Nephron (organoid): ENCODE measurements at regions not wholly inside any gene's neighbourhood (a gene's known extent, or its start where the extent isn't known, plus 50 kb on each side); places are given as distances from the start of the nearest gene placed in this dataset.

ENCODE experiments used
- H3K27ac Mint-ChIP-seq, 3 experiments: 2 replicates each; pipeline ENCODE4 v1.8.0; 2020; ENCODE audit warnings: mixed read lengths in 3 of 3, mild to moderate bottlenecking in 2 of 3, moderate library complexity in 1 of 3
- H3K27me3 Mint-ChIP-seq: 2 replicates; pipeline ENCODE4 v1.8.0; 2021; ENCODE audit warnings: low read depth, mild to moderate bottlenecking, moderate library complexity, mixed read lengths
- H3K36me3 Mint-ChIP-seq: 2 replicates; pipeline ENCODE4 v1.8.0; 2020; ENCODE audit warnings: low read depth, mixed read lengths
- H3K4me1 Mint-ChIP-seq: 2 replicates; pipeline ENCODE4 v1.8.0; 2020; ENCODE audit warnings: mixed read lengths
- H3K4me3 Mint-ChIP-seq, 3 experiments: 2 replicates each; pipeline ENCODE4 v1.8.0; 2020; ENCODE audit warnings: mild to moderate bottlenecking in 3 of 3, mixed read lengths in 3 of 3, moderate library complexity in 2 of 3
- H3K9me3 Mint-ChIP-seq: 2 replicates; pipeline ENCODE4 v1.8.0; 2020; ENCODE audit warnings: mixed read lengths
- TF ChIP-seq, protein P1 (sequence below), 3 experiments: fragments of 200-600 bp; sonication (generic); IDR thresholded peaks; one replicate each; pipeline ENCODE4 v1.5.0; 2021; ENCODE audit warnings: antibody characterized with exemption in 3 of 3; ENCODE audit not compliant: unreplicated experiment in 3 of 3

DNA sequence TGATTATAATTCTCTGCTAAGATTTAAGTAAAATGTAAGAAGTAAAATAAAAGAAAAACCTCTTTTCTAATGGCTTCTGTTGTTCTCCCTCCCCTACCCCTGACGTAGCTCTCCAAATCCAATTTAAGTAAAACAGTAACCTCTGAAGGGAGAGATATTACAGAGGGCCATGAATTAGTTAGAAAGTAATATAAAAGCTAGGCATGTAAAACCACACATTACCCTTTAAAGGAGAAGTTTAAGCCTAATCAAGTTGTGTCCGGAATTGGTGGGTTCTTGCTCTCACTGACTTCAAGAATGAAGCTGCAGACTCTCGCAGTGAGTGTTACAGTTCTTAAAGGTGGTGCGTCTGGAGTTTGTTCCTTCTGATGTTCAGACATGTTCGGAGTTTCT lies 116.9 kb upstream of the SCN7A start:
- H3K4me3 Mint-ChIP-seq: peak overlapping the region; percentile 52 to 56 (median 55)
- peaks cover 4% of the 10 kb centered on the region for H3K4me1 Mint-ChIP-seq
- TF ChIP-seq, protein P1, sequence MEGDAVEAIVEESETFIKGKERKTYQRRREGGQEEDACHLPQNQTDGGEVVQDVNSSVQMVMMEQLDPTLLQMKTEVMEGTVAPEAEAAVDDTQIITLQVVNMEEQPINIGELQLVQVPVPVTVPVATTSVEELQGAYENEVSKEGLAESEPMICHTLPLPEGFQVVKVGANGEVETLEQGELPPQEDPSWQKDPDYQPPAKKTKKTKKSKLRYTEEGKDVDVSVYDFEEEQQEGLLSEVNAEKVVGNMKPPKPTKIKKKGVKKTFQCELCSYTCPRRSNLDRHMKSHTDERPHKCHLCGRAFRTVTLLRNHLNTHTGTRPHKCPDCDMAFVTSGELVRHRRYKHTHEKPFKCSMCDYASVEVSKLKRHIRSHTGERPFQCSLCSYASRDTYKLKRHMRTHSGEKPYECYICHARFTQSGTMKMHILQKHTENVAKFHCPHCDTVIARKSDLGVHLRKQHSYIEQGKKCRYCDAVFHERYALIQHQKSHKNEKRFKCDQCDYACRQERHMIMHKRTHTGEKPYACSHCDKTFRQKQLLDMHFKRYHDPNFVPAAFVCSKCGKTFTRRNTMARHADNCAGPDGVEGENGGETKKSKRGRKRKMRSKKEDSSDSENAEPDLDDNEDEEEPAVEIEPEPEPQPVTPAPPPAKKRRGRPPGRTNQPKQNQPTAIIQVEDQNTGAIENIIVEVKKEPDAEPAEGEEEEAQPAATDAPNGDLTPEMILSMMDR (IDR thresholded peaks at IDR 0.05; ENCODE audit: unreplicated experiment in 3 of 3): no peak
- H3K27ac Mint-ChIP-seq: peak overlapping the region; percentile 76 to 95 (median 82)
- H3K9me3 Mint-ChIP-seq: peaks cover 3% of the 10 kb centered on the region
- H3K27me3 Mint-ChIP-seq: no peaks in the 10 kb centered on the region
- H3K36me3 Mint-ChIP-seq: no peaks in the 10 kb centered on the region

DNA sequence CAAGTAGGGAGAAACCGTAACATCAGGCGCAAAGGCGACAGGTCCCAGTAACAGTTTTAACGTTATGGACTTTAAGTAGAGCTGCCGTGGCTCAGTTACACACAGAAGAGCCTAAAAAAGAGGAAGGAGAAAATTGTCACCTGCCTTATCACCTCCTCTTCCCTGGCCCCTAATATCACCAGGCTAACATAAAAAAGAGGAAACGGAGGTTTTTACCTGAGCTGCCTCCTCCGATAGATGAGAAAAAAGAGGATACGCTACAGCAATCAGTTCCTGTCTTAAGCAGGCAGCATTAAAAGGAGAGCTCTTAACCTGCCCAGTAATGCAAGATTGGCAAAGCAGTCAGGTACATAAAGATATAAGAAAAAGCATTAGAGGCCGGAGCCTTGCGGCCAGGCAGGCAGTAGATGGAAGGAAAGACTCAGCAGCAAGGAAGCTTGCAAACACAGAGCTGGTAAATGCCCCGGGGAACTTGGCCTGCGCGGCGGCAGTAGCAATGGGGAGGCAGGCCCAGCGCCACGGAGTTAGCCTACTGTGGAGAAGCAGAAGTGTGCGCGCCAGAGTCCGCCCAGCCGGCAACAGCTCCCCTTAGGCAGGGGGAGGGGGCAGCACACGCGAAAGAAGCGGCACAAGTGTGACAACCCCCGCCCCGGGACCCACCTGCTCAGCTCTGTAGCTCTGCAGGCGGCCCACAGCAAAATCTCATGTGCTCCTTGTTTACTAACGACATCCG lies 116.3 kb upstream of the SCN7A start:
- Mint-ChIP-seq H3K4me1 (peaks cover 4% of the 10 kb centered on the region), H3K9me3 (peaks cover 3% of the 10 kb centered on the region), H3K4me3 (peak overlapping the region; percentile 52 to 56 (median 55)), H3K27me3 (no peaks in the 10 kb centered on the region), H3K36me3 (no peaks in the 10 kb centered on the region), H3K27ac (peak overlapping the region; percentile 76 to 95 (median 82))
- TF ChIP-seq, protein P1 (IDR thresholded peaks at IDR 0.05; ENCODE audit: unreplicated experiment in 3 of 3): no peak

DNA sequence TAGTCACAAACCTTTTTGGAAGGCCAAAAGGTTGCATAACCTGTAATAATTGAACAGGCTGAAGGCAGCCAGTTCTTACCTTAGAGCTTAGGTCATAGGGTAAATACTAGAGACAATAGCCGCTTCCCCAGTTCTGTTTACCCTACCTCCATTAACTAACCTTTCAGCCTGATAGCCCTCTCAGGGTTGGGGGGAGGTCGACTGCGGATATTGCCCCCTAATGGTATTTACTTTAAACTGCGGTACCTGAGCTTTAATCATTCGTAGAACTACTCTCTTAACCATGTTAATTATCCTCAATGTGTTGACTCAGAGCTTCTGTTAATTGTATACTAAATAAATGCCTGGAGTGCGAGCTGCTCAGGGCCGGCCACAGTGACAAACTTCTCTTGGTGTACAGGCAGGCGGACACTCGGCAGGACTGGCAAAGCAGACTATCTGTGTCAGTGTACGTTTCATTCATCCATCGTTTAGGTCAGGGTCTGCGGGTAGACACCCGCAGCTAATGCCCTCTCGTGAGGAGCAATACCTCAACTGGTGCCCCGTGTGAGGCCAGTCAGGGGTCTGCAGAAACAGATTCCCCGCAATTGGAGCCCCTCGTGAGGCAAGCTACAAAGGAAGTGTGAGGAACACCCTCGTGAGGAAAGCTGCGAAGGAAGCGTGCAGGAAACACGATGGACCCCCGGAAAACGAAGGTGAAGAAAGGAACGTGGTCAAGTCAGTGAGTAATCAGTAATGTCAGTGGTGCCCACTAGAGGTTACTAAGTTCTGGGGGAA lies 115.3 kb upstream of the SCN7A start:
- Mint-ChIP-seq H3K36me3 (no peaks in the 10 kb centered on the region), H3K4me1 (peaks cover 4% of the 10 kb centered on the region), H3K4me3 (peak overlapping the region in 1 of 3 experiments; percentile 56), H3K27me3 (no peaks in the 10 kb centered on the region), H3K9me3 (no peaks in the 10 kb centered on the region), H3K27ac (peak overlapping the region in 1 of 3 experiments; percentile 95)
- TF ChIP-seq, protein P1 (IDR thresholded peaks at IDR 0.05; ENCODE audit: unreplicated experiment in 3 of 3): no peak

DNA sequence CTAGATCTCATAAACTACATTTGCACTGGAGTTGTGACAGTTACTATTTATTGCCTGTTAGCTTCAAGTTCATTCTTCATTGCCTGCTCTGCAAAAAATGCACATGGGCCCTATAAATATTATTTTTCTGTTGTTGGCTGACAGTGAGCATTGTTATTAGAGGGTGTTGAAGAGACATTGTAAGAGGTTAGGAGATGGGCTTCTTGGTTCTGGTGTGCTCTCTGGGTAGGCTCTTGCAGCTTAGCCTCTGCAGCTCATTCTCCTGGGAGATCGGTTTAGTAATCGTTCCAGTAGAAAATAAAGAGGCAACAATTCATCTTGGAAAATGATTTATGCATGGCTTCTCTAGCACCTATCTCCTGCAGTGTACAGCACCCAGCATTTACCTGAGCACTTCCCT lies 113.8 kb upstream of the SCN7A start:
- Mint-ChIP-seq H3K36me3 (no peaks in the 10 kb centered on the region), H3K9me3 (no peaks in the 10 kb centered on the region), H3K4me1 (peaks cover 4% of the 10 kb centered on the region), H3K4me3 (no peak overlapping the region), H3K27ac (no peak overlapping the region), H3K27me3 (no peaks in the 10 kb centered on the region)
- TF ChIP-seq, protein P1 (IDR thresholded peaks at IDR 0.05; ENCODE audit: unreplicated experiment in 3 of 3): no peak

DNA sequence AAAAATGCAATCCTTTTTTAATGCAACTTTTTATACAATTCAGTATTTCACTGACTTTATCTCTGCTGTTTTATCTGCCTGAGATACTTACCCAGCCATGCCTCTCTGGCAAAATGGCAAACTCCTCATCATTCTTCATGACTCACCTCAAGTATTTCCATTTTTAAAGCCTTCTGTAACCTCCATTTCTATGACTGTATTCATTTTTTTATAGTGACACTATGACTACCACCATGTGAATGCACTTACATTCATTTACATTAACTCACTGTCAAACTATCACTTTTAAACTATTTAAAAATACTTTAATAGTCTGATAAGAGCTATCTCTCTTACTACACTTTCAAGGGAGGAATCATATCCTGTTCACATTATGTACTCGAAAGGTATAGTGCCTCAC lies 99.4 kb upstream of the SCN7A start:
- Mint-ChIP-seq H3K36me3 (peaks cover 4% of the 10 kb centered on the region), H3K4me3 (no peak overlapping the region), H3K9me3 (peaks cover 19% of the 10 kb centered on the region), H3K4me1 (no peaks in the 10 kb centered on the region), H3K27ac (no peak overlapping the region), H3K27me3 (no peaks in the 10 kb centered on the region)
- TF ChIP-seq, protein P1 (IDR thresholded peaks at IDR 0.05; ENCODE audit: unreplicated experiment in 3 of 3): no peak
